Glomerular visceral epithelial cell (primary cell): ENCODE measurements at regions not wholly inside any gene's neighbourhood (a gene's known extent, or its start where the extent isn't known, plus 50 kb on each side); places are given as distances from the start of the nearest gene placed in this dataset.

ENCODE experiments used
- DNase-seq: peaks from one replicate; pipeline ENCODE4 v3.0.0-alpha.2; 2016; ENCODE audit errors: extremely low spot score

DNA sequence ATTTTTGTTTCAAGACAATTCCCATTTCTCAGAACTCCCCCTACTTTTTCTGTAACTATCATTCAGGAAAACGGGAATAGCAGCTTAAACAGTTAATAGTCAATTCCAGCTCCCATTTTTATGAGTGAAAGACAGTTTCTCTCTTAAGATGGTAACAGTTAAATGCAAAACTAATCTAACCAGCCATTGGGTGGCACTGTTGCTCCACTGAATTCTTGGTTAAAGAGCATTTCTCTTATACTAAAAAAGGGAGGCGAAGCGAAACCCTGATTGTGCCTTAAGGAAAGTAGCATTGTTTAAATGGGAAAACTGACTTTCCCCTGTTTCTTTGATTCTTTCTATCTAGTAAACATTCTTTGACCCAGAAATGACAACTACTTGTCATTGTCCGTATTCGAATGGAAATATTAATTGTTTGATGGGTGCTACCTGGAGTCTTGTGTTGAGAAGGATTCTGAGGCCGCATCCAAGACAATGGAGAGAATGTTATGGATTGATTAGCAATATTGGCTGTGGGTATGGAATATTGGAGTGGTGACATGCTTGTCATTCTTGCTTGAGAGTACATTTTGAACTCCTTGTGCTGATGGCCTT, 507.8 kb downstream of the MAT2B start:
- peak; percentile 71 for DNase-seq

DNA sequence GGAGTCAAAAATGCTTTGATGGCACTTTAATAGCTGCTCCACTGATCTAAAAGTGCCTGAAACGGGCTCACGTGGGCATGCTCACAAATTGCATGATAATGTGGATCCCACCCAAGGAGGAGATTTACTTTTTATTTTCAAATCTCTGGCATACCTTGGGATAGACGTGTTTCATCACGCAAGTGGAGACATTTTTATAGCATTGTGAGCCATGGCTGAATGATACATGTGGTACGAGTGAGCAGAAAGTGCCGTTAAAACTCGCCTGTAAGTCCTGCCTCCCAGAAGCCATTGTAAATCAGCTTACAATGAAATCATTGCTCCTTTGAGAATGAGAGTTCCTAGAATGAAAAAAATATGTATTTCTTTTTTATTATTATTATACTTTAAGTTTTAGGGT, 514.7 kb downstream of the MAT2B start:
- DNase-seq = no peak

- no peak for DNase-seq
These were observed 522.3 kb downstream of the MAT2B start for GRCh38 chr5:164027738-164028137.

DNA sequence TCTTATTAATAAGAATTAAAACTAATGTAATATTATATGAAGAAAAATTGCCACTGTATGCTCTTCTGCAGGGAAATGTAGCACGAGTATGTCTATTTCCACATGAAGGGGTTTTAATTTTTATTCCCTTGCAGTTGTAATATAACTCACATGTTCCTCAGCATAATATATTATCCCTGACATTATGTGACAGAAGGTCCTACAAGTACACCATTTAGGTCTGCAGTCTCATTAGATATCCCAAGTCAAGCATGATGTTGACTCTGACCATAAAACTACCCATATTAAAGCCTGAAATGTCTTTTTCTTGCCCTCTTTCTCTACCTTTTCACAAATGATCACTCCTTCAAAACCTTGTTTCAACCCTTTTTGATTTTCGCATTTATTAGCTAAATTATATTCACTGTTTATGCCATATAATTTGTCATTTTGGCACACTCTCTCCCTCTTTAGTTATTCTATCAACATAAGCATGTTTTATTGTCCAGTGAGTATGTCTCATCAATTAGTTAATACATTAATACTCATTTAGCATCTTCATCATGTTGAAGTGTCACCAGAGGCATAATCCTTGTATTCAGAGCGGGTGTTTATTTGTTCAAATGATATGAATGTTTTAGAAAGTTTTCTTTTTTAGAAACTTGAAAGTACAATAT, 532.8 kb downstream of the MAT2B start:
- no peak for DNase-seq

DNA sequence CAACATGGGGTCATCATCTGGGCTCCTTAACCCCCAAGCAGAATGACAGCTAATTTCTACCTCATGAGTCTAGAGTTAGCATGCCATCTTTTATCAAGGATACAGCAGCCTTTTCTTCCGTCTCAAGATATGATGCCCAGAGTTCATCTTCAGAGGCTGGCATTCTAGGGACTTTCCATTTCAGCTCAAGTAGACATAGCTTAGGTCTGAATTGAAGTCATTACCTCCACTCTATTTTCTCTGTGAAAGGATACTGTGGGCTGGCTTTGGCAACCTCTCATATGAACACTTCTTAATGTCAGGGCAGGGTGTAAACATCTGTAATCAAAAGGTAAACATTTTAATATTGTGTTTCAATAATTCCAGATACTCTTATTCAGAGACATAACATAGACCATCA, 535.7 kb downstream of the MAT2B start:
- no peak for DNase-seq

DNA sequence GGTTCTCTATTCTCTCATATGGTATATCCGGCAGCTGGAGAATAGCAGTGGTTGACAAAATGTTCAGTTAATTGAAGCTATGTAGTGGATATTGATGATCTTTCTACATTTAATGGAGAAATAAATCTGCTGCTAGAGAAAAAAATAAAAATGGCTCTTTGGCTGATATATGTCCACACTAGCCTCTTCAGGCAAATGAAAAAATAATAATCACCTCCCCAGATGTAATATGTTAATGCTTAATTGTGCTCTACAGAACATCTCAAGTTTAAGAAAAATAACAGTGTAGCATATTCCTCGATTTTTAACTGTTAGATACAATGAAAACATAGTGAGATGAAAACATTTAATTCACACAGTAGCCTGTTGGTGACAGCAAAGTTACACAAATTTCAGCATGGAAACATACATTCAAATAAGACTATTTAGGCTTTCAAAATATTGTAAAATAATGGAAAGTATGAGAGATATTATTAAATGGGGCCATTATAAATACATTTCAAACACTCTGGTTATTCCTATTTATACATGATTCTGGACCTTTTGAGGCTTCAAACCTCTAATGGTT, 543.0 kb downstream of the MAT2B start:
- DNase-seq = no peak

DNA sequence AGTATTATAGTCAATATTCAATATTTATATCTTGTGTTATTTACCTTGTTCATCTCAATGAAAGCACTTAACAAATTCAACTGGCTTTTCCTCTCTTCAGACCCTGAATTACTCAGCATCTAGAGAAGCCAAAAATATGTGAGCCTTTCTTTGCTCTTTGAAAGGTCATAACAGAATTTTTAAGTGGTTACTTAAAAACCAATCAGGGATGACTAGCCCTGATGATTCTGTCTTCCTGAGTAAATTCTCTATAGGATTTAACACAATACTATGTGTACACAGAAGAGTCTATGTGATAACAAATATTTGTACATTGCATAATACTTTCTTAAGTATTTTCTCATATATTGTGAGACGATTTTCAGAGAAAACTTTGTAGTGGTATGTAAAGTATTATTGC, 546.3 kb downstream of the MAT2B start:
- DNase-seq = no peak

GRCh38 chr5:164052536-164053093, 547.2 kb downstream of the MAT2B start:
- DNase-seq = no peak

DNA sequence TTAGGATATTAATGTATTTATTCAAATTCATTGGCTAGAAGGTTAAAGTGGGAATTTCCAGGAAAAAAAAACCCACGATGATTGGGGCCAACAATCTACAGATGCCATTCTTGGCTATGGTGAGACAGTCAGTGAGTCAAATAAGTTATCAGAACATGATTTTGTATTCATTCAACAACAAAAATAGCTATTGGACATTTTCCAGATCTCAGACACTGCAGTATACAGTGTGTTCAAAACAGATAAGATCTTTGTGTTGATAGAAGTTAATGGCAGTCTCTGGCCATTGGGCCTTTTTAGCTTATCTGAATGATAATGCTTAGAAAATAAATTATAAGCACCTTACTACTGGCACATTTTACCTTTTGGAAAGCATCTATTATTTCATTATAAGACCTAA, 547.7 kb downstream of the MAT2B start:
- DNase-seq = no peak

DNA sequence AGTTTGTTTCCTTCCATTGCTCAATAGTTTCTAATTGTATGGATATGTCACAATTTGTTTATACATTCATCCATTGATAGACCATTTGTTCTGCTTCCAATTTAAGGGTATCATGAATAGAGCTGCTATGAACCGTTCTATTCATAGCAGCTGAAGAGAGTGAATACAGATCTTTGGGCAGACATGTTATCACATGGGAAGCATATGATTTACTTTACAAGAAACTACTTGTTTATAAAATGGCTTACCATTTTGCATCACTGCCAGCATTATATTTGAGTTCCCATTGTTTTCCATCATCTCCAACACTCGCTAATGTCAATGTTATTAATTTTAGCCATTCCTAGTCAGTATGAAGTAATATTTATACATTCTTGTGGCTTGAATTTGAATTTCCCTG, 549.0 kb downstream of the MAT2B start:
- DNase-seq = no peak

DNA sequence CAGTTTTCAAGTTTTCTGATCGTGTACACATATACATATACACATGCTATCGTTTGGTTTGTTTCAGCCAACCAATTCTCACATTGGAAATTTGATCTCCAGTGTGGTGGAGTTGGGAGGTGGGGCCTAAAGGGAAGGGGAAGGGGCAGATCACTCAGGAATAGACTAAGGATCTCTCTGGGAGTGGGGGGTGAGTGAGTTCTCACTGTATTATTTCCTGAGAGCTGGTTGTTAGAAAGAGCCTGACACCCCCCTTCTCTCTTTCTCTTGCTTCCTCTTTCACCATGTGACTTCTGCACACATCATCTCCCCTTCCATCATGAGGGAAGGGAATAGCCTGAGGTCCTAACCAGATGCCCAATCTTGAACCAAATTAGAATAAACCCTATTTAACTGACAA, 551.7 kb downstream of the MAT2B start:
- no peak for DNase-seq

DNA sequence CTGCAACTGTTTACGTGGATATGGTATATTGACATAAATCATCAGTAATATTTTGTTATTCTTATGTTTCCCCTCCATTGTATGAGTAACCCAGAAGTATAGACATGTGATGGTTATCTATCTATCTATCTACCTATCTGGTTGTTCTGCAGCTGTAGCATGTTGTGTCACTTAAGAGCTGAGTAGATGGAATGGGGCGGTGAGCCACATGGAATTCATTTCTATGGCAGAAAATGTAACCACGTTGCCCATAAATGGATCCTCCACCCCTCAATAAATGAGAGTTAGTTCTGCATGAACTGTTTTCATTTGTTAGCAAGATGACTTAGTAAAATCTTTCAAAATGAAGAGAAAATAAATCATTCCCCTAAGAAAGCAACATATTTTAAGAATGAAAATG, 553.2 kb downstream of the MAT2B start:
- no peak for DNase-seq

GRCh38 chr5:164059471-164059870, 554.1 kb downstream of the MAT2B start:
- DNase-seq = no peak

- no peak for DNase-seq
These were observed 555.5 kb downstream of the MAT2B start for GRCh38 chr5:164060786-164061355.

GRCh38 chr5:164062304-164062703, 556.9 kb downstream of the MAT2B start:
- DNase-seq = no peak

DNA sequence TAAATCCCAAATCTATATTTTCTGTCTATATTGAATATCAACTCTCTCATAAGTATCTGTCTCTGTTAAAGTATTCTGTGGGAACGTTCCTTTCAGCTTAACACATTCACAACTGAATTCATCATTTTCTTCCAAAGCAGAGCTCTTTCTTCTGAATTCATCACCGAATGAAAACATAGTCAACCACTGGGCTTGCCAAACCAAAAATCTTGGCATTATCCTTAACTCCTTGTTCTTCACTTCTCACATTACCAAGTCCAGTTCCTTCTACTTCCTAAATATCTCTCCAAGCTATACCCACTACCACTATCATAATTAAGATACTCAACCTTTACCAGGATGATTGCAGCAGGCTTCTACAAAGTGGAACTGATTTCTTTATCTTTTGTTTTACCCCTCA, 559.8 kb downstream of the MAT2B start:
- DNase-seq = no peak

- DNase-seq = no peak
These were observed 566.3 kb downstream of the MAT2B start for GRCh38 chr5:164071671-164072070.

- no peak for DNase-seq
These were observed 567.7 kb downstream of the MAT2B start for GRCh38 chr5:164073081-164073480.

GRCh38 chr5:164076556-164076955, 571.1 kb downstream of the MAT2B start:
- no peak for DNase-seq

- DNase-seq = no peak
These were observed 584.9 kb downstream of the MAT2B start for GRCh38 chr5:164090358-164090757.

GRCh38 chr5:164091836-164092235, 586.4 kb downstream of the MAT2B start:
- DNase-seq = no peak

DNA sequence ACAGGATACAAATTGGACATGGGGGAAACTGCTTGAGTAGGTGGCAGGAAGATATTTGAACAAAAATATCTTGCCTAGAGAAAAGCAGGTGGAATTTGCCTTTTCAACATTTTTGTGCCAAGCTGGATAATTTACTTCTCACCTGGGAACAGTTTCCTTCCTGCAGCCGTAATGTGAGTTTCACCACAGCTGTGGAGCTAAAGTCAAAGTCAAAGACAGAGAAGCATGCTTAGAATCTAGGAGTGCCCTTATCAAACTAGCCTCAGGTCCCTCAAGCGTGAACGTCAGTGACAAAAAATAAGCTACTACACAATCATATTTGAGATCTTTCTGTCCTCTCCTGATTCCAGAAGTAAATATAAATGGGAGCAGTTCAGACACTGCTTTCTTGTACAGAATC, 588.9 kb downstream of the MAT2B start:
- no peak for DNase-seq

DNA sequence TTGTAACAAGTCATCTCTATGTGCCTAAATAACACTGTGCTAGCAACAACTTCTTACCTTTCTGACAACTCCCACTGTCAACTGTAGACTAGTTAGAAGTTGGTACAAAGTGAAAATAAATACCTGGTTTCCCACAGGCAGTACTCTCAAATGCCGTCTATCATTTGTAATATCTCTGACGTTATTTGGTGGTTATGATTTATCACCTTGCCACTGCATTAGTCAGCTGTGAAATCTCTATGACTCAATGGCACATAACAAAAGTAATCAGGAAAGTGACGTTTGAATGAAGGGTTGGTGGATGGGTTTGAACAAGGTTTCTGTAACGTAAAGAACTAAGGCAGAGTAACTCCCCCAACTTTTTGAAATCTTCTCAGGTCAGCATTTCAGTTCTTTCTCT, 592.3 kb downstream of the MAT2B start:
- peak; percentile 15 for DNase-seq
